Activated CD4-positive, alpha-beta T cell treated with anti-CD3 and anti-CD28 coated beads for 4 hours (primary cell): ENCODE measurements at regions not wholly inside any gene's neighbourhood (a gene's known extent, or its start where the extent isn't known, plus 50 kb on each side); places are given as distances from the start of the nearest gene placed in this dataset.
"Not testable (repeated sequence)": the region's sequence is repeated elsewhere in the genome, so short reads cannot be mapped to it uniquely, and the experiment has no call there.

ENCODE experiments used
- DNase-seq, 2 donors: peaks; one replicate each; pipeline ENCODE4 v3.0.0-alpha.2; 2020

GRCh38 chr2:7693246-7694075, 776.2 kb downstream of the RNF144A start:
- no peak for DNase-seq

DNA sequence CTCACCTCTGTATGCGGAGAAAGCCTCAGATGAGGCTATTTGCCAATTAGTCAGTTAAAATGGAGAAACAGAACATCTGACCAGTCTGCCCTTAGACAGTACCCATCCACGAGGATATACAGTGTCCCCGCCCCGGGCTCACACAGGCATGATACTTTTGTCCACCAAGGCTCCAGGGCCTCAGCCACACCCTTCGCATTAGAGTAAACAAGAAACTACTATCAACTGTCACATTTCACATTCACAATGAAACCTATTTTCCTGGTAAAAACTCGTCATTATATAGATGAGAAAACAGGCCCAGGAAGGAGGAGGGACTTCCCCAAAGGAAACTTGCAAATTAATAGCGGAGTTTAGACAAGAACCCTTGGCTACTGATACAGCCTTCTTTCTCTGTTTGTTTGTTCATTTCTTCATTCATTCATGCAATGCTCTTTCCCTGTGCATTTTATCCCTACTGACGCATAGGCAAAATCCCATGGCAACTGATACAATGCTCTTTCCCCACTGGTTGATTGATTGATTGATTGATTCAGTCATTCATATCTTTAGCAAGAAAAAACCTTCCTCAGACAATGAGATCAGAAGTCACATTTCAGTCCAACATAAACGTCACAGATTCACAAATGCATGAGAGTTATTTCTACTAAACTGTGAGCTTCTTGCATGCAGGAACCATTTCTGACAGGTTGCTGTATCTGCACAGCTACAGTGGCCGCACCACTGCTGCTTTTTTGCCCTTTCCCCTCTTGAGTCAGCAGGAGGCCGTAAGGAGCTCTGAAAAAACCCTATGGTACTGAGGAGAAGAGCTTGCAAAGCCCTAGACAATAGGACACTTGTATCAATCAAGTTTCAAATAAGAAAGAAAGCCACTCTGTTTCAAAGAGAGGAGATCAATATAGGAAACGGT, 777.1 kb downstream of the RNF144A start:
- DNase-seq = no peak

GRCh38 chr2:7696556-7696955, 779.3 kb downstream of the RNF144A start:
- not testable (repeated sequence) for DNase-seq

GRCh38 chr2:7697052-7697451, 779.8 kb downstream of the RNF144A start:
- DNase-seq = no peak

- no peak for DNase-seq
Observed at GRCh38 chr2:7701791-7702190, 784.6 kb downstream of the RNF144A start.

DNA sequence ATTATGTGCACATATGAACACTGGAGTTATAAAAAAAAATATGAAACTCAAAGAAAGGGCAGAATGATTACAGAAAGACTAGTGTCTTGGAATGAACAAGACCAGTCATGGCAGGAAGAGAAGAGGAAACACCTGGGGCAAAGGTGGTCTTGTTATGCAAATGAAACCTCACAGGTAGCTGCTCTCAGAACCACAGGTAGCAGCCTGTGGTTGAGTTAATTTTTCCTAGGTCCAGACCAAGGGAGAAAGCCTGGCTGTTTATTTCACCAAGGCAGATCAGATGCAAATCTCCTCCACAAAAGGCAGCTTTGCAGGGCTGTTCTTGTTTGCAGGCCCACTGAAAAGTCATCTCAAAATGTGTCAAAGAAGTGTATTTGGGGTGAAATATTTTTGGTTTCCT, 785.8 kb downstream of the RNF144A start:
- no peak for DNase-seq

DNA sequence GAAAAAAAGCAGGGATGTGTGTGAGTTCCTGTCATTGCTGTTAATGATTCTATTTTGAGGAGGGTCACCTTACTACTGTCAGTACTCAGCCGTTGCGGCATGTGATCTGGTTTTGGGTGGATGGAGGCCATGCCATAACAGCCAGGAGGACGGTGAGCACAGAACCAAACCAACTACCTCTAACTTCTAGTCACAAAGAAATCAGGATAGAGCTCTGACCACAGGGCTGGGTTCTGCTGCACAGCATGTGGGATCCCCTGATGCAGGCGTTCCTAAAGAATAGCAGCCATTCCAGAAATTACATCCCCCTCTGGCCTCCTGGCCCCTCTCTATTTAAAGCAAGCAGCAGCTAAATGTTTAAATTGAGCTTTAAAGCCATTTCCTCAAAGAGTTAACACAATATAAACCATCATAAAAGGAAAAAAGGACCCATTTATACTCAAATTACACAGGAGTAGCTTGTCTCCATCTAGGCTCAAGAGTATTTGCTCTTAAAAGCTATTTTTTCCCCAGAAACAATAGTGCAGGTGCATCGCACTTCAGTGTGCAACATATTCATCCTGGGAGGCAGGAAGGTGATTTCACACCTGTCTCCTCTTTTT, 786.4 kb downstream of the RNF144A start:
- DNase-seq = no peak

- no peak for DNase-seq
Observed at GRCh38 chr2:7704296-7704865, 787.2 kb downstream of the RNF144A start.

GRCh38 chr2:7706791-7707190, 789.6 kb downstream of the RNF144A start:
- DNase-seq = no peak

- DNase-seq = no peak
Observed at GRCh38 chr2:7707723-7708122, 790.5 kb downstream of the RNF144A start.

DNA sequence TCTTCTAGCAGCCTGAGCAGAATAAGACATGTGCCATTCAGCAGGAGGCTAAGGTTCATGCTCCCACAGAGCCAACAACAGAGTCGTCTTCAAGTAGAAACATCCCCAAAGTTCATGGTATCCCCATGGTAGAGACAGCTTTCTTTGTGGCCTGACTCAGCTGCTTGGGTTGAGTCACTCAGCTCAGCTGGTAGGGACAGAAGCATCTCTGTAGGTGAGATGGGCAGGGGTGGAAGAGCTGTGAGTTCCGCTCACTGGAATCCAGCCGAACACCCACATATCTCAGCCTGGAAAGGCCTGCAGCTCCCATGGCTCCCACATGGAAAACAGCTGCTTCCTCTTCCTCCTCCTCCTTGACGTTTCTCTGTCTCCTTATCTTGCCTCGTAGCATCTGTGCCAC, 792.7 kb downstream of the RNF144A start:
- DNase-seq = no peak

DNA sequence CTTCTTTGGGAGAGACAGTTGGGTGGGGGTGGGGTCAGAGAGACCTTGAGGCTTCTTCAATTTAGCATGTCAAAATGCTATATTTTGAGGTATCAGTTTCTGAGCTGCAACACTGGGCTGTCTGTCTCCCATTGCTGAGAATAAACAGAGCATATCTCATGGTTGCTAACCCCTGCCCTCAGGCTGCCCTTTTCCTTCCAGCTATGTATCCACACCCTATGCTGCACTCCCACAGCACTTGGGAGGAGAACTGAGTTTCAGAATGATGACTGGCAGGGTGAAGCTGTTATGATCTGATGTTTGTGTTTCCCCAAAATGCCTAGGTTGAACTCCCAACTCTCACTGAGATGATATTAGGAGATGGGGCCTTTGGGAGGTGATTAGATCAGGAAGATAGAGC, 794.0 kb downstream of the RNF144A start:
- DNase-seq = no peak

DNA sequence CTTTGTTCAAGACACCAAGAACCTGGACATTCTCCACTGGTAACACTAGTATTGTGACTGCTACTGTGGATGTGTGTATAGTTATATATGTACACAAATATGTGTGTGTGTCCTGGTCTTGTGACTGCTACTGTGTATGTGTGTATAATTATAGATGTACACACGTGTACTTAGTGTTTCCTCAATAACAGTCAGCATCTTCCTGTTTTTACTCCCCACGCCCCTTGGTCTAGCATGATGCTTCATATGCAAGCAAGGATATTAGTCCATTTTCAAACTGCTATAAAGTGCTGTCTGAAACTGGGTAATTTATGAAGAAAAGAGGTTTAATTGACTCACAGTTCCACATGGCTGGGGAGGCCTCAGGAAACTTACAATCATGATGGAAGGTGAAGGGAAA, 802.7 kb downstream of the RNF144A start:
- no peak for DNase-seq

DNA sequence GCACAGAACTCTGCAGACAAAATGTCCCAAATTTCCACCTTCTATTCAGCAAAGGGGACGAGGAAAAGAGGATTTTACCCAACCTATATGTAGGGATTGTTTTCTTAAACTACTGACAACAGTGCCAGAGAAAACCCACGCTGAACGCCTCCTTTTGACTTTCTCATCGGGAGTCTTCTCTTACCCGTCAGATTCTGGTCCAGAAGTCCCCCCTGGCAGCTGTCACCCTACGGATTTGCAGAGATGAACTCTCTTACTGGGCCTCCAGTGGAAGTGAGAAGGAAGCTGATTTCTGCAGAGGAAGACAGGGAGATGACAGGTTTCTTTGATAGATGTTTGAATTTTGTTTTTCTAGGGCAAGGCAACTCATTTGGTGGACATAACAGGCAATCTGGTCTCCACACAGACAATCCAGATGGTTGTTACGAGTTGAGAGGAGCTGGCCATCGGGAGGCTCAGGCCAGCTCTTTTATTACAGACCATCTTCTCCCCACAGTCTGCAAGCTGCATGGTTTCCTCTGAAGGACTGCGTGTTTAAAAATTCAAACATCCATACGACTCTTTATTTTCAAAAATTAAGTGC, 804.3 kb downstream of the RNF144A start:
- DNase-seq = no peak

DNA sequence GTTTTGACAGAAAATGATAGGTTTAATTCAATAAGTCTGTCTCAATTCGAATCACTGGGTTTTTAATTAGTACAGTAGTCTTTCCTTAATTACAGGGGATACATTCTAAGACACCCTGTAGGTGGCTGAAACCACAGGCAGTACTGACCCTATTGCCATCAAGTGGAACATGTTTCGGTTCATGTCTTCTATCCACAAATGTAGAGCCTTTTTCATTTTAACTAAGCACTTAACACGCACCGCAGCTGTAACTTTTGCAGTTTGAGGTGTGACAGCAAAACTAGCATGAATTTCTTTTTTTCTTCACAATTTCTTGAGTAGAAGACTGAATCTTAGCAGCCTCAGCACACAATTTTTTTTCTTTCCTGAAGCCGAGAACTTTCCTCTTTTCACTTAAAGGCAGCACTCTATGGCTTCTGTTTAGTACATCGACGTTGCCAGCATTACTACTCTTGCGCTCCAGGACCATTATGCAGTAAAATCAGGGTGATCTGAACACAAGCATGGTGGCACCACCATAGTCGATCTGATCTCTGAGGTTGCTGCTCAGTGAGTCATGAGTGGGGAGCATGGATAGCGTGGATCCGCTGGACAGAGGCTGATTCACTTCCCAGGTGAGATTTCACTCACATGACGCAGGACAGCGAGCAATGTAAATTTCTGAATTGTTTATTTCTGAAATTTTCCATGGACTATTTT, 805.1 kb downstream of the RNF144A start:
- no peak for DNase-seq

DNA sequence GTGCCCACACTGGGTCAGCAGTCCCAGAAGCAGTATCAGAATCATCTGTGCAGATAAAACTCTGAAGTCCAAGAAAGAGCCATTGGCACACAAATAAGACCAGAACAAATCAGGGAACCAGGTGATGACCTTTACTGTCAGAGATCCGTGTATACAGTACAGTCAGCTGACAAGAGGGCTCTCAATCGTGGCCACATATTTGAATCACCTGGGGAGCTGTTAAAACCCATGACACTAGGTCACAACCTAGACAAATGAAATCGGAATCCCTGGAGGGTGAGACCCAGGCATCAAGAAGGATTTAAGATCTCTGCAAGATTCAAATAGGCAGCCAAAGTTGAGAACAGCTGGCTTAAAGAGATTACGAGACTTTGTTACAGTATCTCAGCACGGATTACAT, 807.1 kb downstream of the RNF144A start:
- no peak for DNase-seq

- DNase-seq = peak in 1 of 2 donors; percentile 5
Observed at GRCh38 chr2:7725171-7725849, 808.1 kb downstream of the RNF144A start.

DNA sequence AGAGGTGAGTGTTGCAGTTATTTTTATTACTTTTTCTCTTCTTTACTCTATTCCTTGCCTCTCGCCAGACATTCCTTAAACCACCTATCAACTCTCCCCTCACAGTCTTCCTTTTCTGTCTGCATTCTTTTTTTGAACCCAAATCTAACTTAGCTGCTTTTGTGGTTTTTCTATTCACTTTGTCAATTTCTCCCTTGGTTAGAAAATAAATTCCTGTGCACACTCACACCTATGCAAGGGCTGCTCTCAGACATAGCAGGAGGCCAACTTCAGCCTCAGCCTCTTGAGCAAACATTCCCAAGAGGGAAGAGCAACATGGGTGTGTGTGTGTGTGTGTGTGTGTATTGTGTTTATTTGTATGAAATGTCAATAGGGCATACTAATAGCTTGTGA, 808.6 kb downstream of the RNF144A start:
- no peak for DNase-seq

DNA sequence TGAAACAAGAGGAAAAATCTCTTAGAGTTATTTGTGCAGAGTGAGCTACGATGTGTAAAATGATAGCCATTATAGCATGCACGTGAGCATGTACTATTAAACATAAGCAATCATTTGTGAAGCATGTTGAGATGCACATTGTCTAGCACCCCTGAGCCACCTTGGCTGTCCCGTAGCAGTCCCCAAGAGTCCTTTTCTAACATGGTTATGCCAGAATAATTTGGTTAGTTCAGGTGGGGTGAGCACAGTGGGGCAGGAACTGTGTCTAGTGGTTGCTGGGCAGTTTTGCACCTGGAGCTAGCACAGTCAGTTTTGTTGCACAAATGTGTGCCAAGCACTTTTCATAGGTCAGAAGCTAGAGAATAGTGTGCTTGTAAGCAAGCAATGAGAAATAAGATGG, 809.8 kb downstream of the RNF144A start:
- no peak for DNase-seq

DNA sequence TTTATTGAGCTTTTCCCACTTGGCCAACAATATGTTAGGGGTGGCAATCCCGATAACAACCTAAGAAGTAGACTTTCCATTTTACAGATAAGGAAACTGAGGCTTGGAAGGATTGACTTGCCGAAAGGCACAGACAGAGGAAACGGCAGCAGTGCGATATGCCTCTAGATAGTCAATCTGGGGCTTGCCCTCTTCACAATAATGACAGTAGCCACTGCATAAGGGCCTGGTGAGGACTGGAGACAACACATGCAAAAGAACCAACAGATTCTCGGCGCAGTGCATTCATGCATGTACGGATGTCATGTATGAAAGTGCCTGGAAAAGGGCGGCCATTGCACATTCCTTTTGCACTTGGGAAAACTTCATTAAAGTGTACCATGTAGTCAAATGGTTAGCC, 811.2 kb downstream of the RNF144A start:
- DNase-seq = no peak

DNA sequence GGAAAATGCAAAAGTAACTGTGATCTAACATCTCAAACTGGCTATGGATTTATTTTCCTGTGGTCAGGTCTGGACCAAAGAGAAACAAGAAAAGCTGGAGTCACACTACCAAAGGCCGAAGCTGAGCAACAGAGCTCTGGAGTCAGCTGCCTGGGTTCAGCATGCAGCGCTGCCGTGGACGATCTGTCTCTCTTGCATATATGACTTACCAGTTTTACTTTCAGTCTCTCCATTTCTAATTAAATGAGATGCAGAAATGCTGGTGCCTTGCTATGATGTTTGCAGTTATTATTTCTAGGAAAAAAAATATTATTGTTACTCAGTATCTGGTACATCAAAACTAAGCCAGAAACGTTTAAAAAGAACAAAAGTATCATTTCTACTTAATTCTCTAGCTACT, 813.2 kb downstream of the RNF144A start:
- peak in 1 of 2 donors; percentile 9 for DNase-seq

GRCh38 chr2:7730990-7731389, 813.8 kb downstream of the RNF144A start:
- DNase-seq = no peak
